HG03442 (cell line): ENCODE measurements at regions not wholly inside any gene's neighbourhood (a gene's known extent, or its start where the extent isn't known, plus 50 kb on each side); places are given as distances from the start of the nearest gene placed in this dataset.

Experiments
- ATAC-seq: cut with Tn5 transposase; IDR thresholded peaks from one replicate; pipeline ENCODE4 v1.9.1; 2021; ENCODE audit warnings: mild to moderate bottlenecking, moderate library complexity; ENCODE audit not compliant: unreplicated experiment

GRCh38 chr1:222370913-222371675 is 176.8 kb downstream of the HHIPL2 start:
- ATAC-seq, result no peak

GRCh38 chr1:222370081-222370912 is 177.6 kb downstream of the HHIPL2 start:
- ATAC-seq, result no peak

GRCh38 chr1:222369148-222369547 is 178.8 kb downstream of the HHIPL2 start:
- no peak for ATAC-seq

- no peak for ATAC-seq
These were observed 189.8 kb downstream of the HHIPL2 start for GRCh38 chr1:222358100-222358499.

GRCh38 chr1:222357252-222357651 is 190.7 kb downstream of the HHIPL2 start:
- ATAC-seq, result no peak

GRCh38 chr1:222347627-222348026 is 200.3 kb downstream of the HHIPL2 start:
- no peak for ATAC-seq

- no peak for ATAC-seq
These were observed 200.9 kb downstream of the HHIPL2 start for GRCh38 chr1:222346955-222347354.

- no peak for ATAC-seq
These were observed 208.4 kb downstream of the HHIPL2 start for GRCh38 chr1:222339376-222339947.

- ATAC-seq, result no peak
These were observed 212.3 kb downstream of the HHIPL2 start for GRCh38 chr1:222335586-222335985.

GRCh38 chr1:222334026-222334680 is 213.8 kb downstream of the HHIPL2 start:
- ATAC-seq, result no peak

- ATAC-seq, result no peak
These were observed 216.1 kb downstream of the HHIPL2 start for GRCh38 chr1:222331765-222332164.

GRCh38 chr1:222331340-222331739 is 216.6 kb downstream of the HHIPL2 start:
- ATAC-seq, result no peak

GRCh38 chr1:222329493-222330045 is 218.3 kb downstream of the HHIPL2 start:
- no peak for ATAC-seq

GRCh38 chr1:222326710-222327036 is 221.2 kb downstream of the HHIPL2 start:
- no peak for ATAC-seq

GRCh38 chr1:222326006-222326709 is 221.7 kb downstream of the HHIPL2 start:
- no peak for ATAC-seq

GRCh38 chr1:222325506-222325905 is 222.4 kb downstream of the HHIPL2 start:
- ATAC-seq, result no peak

GRCh38 chr1:222314839-222315238 is 233.1 kb downstream of the HHIPL2 start:
- no peak for ATAC-seq

GRCh38 chr1:222310836-222311235 is 237.1 kb downstream of the HHIPL2 start:
- ATAC-seq, result no peak

- ATAC-seq, result no peak
These were observed 240.3 kb downstream of the HHIPL2 start for GRCh38 chr1:222307621-222308020.

GRCh38 chr1:222306512-222306911 is 241.4 kb downstream of the HHIPL2 start:
- no peak for ATAC-seq
